K562 (cell line): ENCODE measurements at regions not wholly inside any gene's neighbourhood (a gene's known extent, or its start where the extent isn't known, plus 50 kb on each side); places are given as distances from the start of the nearest gene placed in this dataset.
"Not testable (repeated sequence)": the region's sequence is repeated elsewhere in the genome, so short reads cannot be mapped to it uniquely, and the experiment has no call there.

Source experiments
- ATAC-seq: fragments of 200-7000 bp; cut with Tn5 transposase; 3 replicates; pipeline ENCODE4 v1.9.1; 2020; ENCODE audit warnings: moderate library complexity
- BruUV-seq: library from RNA; stranded (reverse); fragments of 400-500 nt; replicated peaks from 2 replicates; lab custom pipeline; 2021; lab: Mats Ljungman, UMichigan
- CTCF ChIA-PET: fragments of 300-600 bp; formaldehyde crosslinking; extraction: SDS; loops from one replicate; lab custom pipeline; 2021; ENCODE audit warnings: low intra/inter-chr PET ratio; lab: Yijun Ruan, JAX
- POLR2A ChIA-PET: fragments of 300-600, 350-650 bp; sonication (Branson Sonifier 250); formaldehyde crosslinking; extraction: SDS; loops from one replicate; lab custom pipeline; 2021; ENCODE audit warnings: antibody characterized with exemption, inconsistent platforms; lab: Yijun Ruan, JAX
- DNase-seq, 4 experiments: peaks; one replicate each; pipeline versions ENCODE4 v3.0.0 to v3.0.0-alpha.2; 2011 to 2018; ENCODE audit warnings: low spot score in 3 of 4, mixed read lengths in 3 of 4; ENCODE audit errors: extremely low read depth in 1 of 4
- FAIRE-seq: peaks from 2 replicates; lab custom pipeline; 2011; peaks lifted over from hg19 to GRCh38; lab: Jason Lieb, UNC
- H2AFZ ChIP-seq: 2 replicates; pipeline ENCODE4 v1.6.0; 2011; ENCODE audit warnings: low read depth, low read length, control low read depth, inconsistent platforms
- H3K27ac ChIP-seq: fragments of 200-600 bp; 3 replicates; pipeline ENCODE4 v1.8.0; 2011; ENCODE audit warnings: low read depth, mild to moderate bottlenecking, control low read depth, inconsistent platforms, low read length, moderate library complexity, mixed read lengths; ENCODE audit errors: extremely low read depth
- H3K27me3 ChIP-seq, 2 experiments: fragments of 300-600 bp in 1 of 2; 2 replicates in 1 of 2; 3 replicates in 1 of 2; pipeline versions ENCODE4 v1.6.0 to v1.8.0; 2011; ENCODE audit warnings: inconsistent platforms in 2 of 2, low read length in 2 of 2, mild to moderate bottlenecking in 1 of 2, mixed read lengths in 1 of 2, moderate library complexity in 1 of 2; ENCODE audit not compliant: control insufficient read depth in 2 of 2, insufficient read depth in 2 of 2
- H3K36me3 ChIP-seq: fragments of 300-600 bp; 3 replicates; pipeline ENCODE4 v1.8.0; 2011; ENCODE audit warnings: mild to moderate bottlenecking, low read length, inconsistent platforms; ENCODE audit not compliant: control insufficient read depth, insufficient read depth
- H3K4me1 ChIP-seq, 2 experiments: fragments of 200-600 bp in 1 of 2; replicated peaks in 1 of 2; 2 replicates in 1 of 2; 3 replicates in 1 of 2; pipeline versions ENCODE4 v1.5.1 to v1.8.0; 2011; ENCODE audit warnings: inconsistent platforms in 2 of 2, low read length in 2 of 2, mild to moderate bottlenecking in 1 of 2, mixed read lengths in 1 of 2, moderate library complexity in 1 of 2; ENCODE audit not compliant: control insufficient read depth in 2 of 2, insufficient read depth in 2 of 2
- H3K4me2 ChIP-seq: 2 replicates; pipeline ENCODE4 v1.6.1; 2011; ENCODE audit warnings: low read length, control low read depth, inconsistent platforms, mixed read lengths; ENCODE audit not compliant: insufficient read depth
- H3K4me3 ChIP-seq: fragments of 200-600 bp; sonication (generic), shearing (Covaris generic); 2 replicates; pipeline ENCODE4 v1.5.1; 2016; ENCODE audit warnings: control low read depth, inconsistent platforms
- H3K79me2 ChIP-seq: fragments of 200-600 bp; 3 replicates; pipeline ENCODE4 v1.8.0; 2011; ENCODE audit warnings: low read length, inconsistent platforms; ENCODE audit not compliant: control insufficient read depth, insufficient read depth
- H3K9ac ChIP-seq, 2 experiments: 2 replicates each; pipeline versions ENCODE4 v1.6.0 to v1.6.1; 2011; ENCODE audit warnings: low read depth in 2 of 2, low read length in 2 of 2, control low read depth in 1 of 2, inconsistent platforms in 1 of 2, mild to moderate bottlenecking in 1 of 2, mixed read lengths in 1 of 2; ENCODE audit not compliant: insufficient read depth in 1 of 2
- H3K9me1 ChIP-seq: one replicate; pipeline ENCODE4 v1.6.0; 2011; ENCODE audit warnings: inconsistent platforms, mild to moderate bottlenecking, low read length, moderate library complexity; ENCODE audit not compliant: control insufficient read depth, insufficient read depth
- H3K9me3 ChIP-seq: replicated peaks from 2 replicates; pipeline ENCODE4 v1.5.1; 2011; ENCODE audit warnings: low read depth, low read length, inconsistent platforms; ENCODE audit not compliant: control insufficient read depth, insufficient read depth
- H4K20me1 ChIP-seq: replicated peaks from 2 replicates; pipeline ENCODE4 v1.6.1; 2011; ENCODE audit warnings: low read length, inconsistent platforms, mixed read lengths; ENCODE audit not compliant: control insufficient read depth, insufficient read depth
- MTA2 ChIP-seq: fragments of 450-650 bp; IDR thresholded peaks from 2 replicates; pipeline ENCODE4 v1.6.1; 2016; ENCODE audit warnings: low read depth
- MYBL2 ChIP-seq, 2 experiments: fragments of 450-650 bp in 1 of 2; sonication (generic) in 1 of 2; formaldehyde crosslinking in 1 of 2; IDR thresholded peaks; 2 replicates each; pipeline versions ENCODE4 v1.6.1 to v1.8.1; 2017 to 2022; ENCODE audit warnings: borderline replicate concordance in 1 of 2, inconsistent platforms in 1 of 2, low read depth in 1 of 2, mild to moderate bottlenecking in 1 of 2, missing genetic modification reagents in 1 of 2, moderate library complexity in 1 of 2
- NONO ChIP-seq, 2 experiments: fragments of 200-400 bp in 1 of 2; fragments of 450-650 bp in 1 of 2; formaldehyde crosslinking in 1 of 2; IDR thresholded peaks; 2 replicates each; pipeline ENCODE4 v1.6.1; 2017; ENCODE audit warnings: low read depth in 2 of 2, mild to moderate bottlenecking in 2 of 2, moderate library complexity in 2 of 2, low read length in 1 of 2
- PTRF ChIP-seq: fragments of 450-650 bp; IDR thresholded peaks from 2 replicates; pipeline ENCODE4 v1.6.1; 2016; ENCODE audit warnings: mild to moderate bottlenecking, missing genetic modification characterization, missing compliant biosample characterization
- ZNF75A ChIP-seq: fragments of 450-650 bp; formaldehyde crosslinking; IDR thresholded peaks from 2 replicates; pipeline ENCODE4 v1.4.0; 2020; ENCODE audit warnings: mild to moderate bottlenecking
- WGBS: fragments of 100-300 bp; shearing (Covaris generic); methylation state at CpG from one replicate; pipeline ENCODE4 v1.1.6; 2016; ENCODE audit warnings: low coverage, mixed read lengths; ENCODE audit not compliant: insufficient coverage; ENCODE audit errors: missing lambda C conversion rate; 5-methylcytosine and 5-hydroxymethylcytosine counted together
- in situ Hi-C: fragments of 300-500 bp; cut with MboI; formaldehyde crosslinking; loops from 4 replicates; pipeline ENCODE4 v1.15.0; 2018; ENCODE audit warnings: inconsistent platforms, mixed read lengths
- intact Hi-C: fragments of 100-400 bp; cut with micrococcal nuclease; formaldehyde crosslinking; loops from 2 replicates; pipeline ENCODE4 v1.14.2; 2022
- TF ChIP-seq, protein P1 (sequence below): fragments of 200-800 bp; sonication (Bioruptor generic); IDR thresholded peaks from 2 replicates; pipeline ENCODE4 v1.6.1; 2017; ENCODE audit warnings: missing genetic modification characterization, missing compliant biosample characterization
- TF ChIP-seq, protein P2 (sequence below): IDR thresholded peaks from 3 replicates; pipeline ENCODE4 v1.6.1; 2011; ENCODE audit warnings: borderline replicate concordance, mild to moderate bottlenecking, moderate library complexity; ENCODE audit not compliant: insufficient read length; ENCODE audit errors: extremely low read depth

DNA sequence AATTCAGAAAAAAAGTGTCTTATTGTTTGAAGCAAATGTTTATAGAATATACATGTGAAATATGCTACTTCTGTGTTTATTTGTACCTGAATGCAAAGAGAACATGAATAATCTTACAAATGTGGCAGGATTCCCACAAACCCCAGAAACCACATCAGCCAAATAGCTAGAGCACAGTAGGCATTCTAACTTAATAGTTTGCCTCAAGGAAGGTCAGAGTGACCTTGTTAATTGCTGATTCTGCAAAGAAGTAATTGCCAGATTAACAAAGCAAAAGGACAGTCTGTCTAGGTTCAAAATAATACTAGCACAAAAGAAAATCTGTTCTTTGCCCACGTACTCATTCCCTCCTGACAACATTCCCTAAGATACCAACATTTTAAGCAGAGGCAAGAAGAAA, 604.0 kb downstream of the PYDC2 start:
- TF ChIP-seq, protein P1, sequence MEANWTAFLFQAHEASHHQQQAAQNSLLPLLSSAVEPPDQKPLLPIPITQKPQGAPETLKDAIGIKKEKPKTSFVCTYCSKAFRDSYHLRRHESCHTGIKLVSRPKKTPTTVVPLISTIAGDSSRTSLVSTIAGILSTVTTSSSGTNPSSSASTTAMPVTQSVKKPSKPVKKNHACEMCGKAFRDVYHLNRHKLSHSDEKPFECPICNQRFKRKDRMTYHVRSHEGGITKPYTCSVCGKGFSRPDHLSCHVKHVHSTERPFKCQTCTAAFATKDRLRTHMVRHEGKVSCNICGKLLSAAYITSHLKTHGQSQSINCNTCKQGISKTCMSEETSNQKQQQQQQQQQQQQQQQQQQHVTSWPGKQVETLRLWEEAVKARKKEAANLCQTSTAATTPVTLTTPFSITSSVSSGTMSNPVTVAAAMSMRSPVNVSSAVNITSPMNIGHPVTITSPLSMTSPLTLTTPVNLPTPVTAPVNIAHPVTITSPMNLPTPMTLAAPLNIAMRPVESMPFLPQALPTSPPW (CRISPR knock-in tag): no peak
- TF ChIP-seq MYBL2 (IDR thresholded peaks at IDR 0.05; ENCODE audit: low read depth) (no peak), MYBL2 (CRISPR knock-in tag; IDR thresholded peaks at IDR 0.05; ENCODE audit: borderline replicate concordance) (no peak), NONO (IDR thresholded peaks at IDR 0.05; ENCODE audit: low read depth in 2 of 2, low read length in 1 of 2) (no peak), ZNF75A (CRISPR knock-in tag) (no peak), PTRF (tag) (no peak), MTA2 (no peak)
- TF ChIP-seq, protein P2, sequence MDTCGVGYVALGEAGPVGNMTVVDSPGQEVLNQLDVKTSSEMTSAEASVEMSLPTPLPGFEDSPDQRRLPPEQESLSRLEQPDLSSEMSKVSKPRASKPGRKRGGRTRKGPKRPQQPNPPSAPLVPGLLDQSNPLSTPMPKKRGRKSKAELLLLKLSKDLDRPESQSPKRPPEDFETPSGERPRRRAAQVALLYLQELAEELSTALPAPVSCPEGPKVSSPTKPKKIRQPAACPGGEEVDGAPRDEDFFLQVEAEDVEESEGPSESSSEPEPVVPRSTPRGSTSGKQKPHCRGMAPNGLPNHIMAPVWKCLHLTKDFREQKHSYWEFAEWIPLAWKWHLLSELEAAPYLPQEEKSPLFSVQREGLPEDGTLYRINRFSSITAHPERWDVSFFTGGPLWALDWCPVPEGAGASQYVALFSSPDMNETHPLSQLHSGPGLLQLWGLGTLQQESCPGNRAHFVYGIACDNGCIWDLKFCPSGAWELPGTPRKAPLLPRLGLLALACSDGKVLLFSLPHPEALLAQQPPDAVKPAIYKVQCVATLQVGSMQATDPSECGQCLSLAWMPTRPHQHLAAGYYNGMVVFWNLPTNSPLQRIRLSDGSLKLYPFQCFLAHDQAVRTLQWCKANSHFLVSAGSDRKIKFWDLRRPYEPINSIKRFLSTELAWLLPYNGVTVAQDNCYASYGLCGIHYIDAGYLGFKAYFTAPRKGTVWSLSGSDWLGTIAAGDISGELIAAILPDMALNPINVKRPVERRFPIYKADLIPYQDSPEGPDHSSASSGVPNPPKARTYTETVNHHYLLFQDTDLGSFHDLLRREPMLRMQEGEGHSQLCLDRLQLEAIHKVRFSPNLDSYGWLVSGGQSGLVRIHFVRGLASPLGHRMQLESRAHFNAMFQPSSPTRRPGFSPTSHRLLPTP: no peak
- intact Hi-C loops: no loop called here
- no peak overlapping the region for H3K9ac ChIP-seq
- in situ Hi-C loops: no loop called here
- no peaks in the 10 kb centered on the region for H3K9me3 ChIP-seq
- CTCF ChIA-PET: no interaction called here
- no peak overlapping the region for H2AFZ ChIP-seq
- BruUV-seq: no TSS peak
- no peaks in the 10 kb centered on the region for H3K36me3 ChIP-seq
- ATAC-seq (no peak), DNase-seq (no peak), FAIRE-seq (no peak)
- no peak overlapping the region for H3K27ac ChIP-seq
- H3K4me2 ChIP-seq: no peak overlapping the region
- H4K20me1 ChIP-seq: no peaks in the 10 kb centered on the region
- POLR2A ChIA-PET: no interaction called here
- whole genome bisulfite sequencing: 0% methylated on average over 1 of the region's 1 CpG
- H3K9me1 ChIP-seq: no peaks in the 10 kb centered on the region
- H3K27me3 ChIP-seq: no peaks in the 10 kb centered on the region
- no peaks in the 10 kb centered on the region for H3K79me2 ChIP-seq
- no peaks in the 10 kb centered on the region for H3K4me1 ChIP-seq
- H3K4me3 ChIP-seq: no peak overlapping the region

DNA sequence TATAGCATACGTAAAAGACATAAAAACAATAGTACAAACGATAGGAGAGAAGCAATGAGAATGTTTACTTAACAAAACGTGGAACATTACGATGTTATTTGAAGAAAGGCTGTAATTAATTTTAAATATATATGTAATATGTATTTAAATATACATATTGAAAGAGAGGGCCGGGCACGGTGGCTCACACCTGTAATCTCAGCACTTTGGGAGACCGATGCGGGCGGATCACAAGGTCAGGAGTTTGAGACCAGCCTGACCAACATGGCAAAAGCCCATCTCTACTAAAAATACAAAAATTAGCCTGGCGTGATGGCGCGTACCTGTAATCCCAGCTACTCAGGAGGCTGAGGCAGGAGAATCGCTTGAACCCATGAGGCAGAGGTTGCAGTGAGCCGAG, 605.3 kb downstream of the PYDC2 start:
- H3K9me1 ChIP-seq, FAIRE-seq, H3K9me3 ChIP-seq, H3K27me3 ChIP-seq, in situ Hi-C loops, POLR2A ChIA-PET, H3K9ac ChIP-seq, H3K27ac ChIP-seq, H2AFZ ChIP-seq, H3K36me3 ChIP-seq, H3K79me2 ChIP-seq, DNase-seq, H3K4me3 ChIP-seq, BruUV-seq, H3K4me2 ChIP-seq, CTCF ChIA-PET, ATAC-seq, H3K4me1 ChIP-seq, intact Hi-C loops, H4K20me1 ChIP-seq: not testable (repeated sequence)
- under 1% methylated on average over 12 of the region's 14 CpGs for WGBS
